Suprapubic skin (tissue), 4 donors: ENCODE measurements at regions not wholly inside any gene's neighbourhood (a gene's known extent, or its start where the extent isn't known, plus 50 kb on each side); places are given as distances from the start of the nearest gene placed in this dataset.

ENCODE experiments used
- DNase-seq, 2 donors: peaks; one replicate each; pipeline ENCODE4 v3.0.0-alpha.2; 2019; ENCODE audit warnings: low spot score in 2 of 2
- H3K27ac ChIP-seq: fragments of 200-600 bp; sonication (generic); one replicate; pipeline ENCODE4 v1.5.1; 2019
- H3K27me3 ChIP-seq: fragments of 200-600 bp; sonication (generic); one replicate; pipeline ENCODE4 v1.5.1; 2019
- H3K36me3 ChIP-seq: fragments of 200-600 bp; sonication (generic); one replicate; pipeline ENCODE4 v1.5.1; 2019
- H3K4me1 ChIP-seq: fragments of 200-600 bp; sonication (generic); one replicate; pipeline ENCODE4 v1.5.1; 2019
- H3K4me3 ChIP-seq: fragments of 200-600 bp; sonication (generic); one replicate; pipeline ENCODE4 v1.5.1; 2019; ENCODE audit warnings: mild to moderate bottlenecking
- H3K9me3 ChIP-seq: fragments of 200-600 bp; sonication (generic); one replicate; pipeline ENCODE4 v1.5.1; 2019
- CTCF ChIP-seq, 2 donors: fragments of 200-600 bp in 1 of 2; fragments of 450-650 bp in 1 of 2; sonication (generic) in 1 of 2; IDR thresholded peaks; one replicate each; pipeline ENCODE4 v1.5.1; 2016 to 2019; ENCODE audit warnings: antibody characterized with exemption in 2 of 2, mild to moderate bottlenecking in 1 of 2, moderate library complexity in 1 of 2
- EP300 ChIP-seq: sonication (generic); formaldehyde crosslinking; IDR thresholded peaks from one replicate; pipeline ENCODE4 v1.6.1; 2017; ENCODE audit warnings: antibody characterized with exemption
- POLR2A ChIP-seq, 2 donors: fragments of 450-650 bp; IDR thresholded peaks; one replicate each; pipeline ENCODE4 v1.6.1; 2017; ENCODE audit warnings: antibody characterized with exemption in 2 of 2, mild to moderate bottlenecking in 2 of 2, moderate library complexity in 2 of 2
- POLR2AphosphoS5 ChIP-seq, 3 donors: sonication (generic); formaldehyde crosslinking; IDR thresholded peaks; one replicate each; pipeline ENCODE4 v1.6.1; 2017; ENCODE audit warnings: antibody characterized with exemption in 3 of 3
- WGBS: methylation state at CpG from one replicate; pipeline ENCODE4 v1.1.5; 2018; 5-methylcytosine and 5-hydroxymethylcytosine counted together

DNA sequence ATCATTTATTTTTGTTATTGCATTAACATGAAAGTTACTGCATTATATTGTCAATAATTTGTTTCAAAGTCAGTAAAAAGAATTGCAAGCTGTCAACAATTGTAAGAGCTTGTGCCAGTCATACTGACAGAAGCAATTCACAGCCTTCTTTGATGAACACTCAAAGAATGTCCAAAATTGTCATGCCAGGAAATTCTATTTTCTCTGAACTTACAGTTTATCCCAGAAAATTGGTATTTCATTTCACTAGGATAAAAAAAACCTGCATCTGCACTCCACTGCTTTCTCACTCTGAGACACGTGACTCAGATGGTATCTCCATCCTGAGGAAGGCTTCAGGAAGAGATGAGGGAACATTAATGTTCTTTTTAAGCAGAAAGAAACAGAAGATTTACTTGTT is 332.6 kb upstream of the CCDC54 start:
- WGBS = 38% methylated on average over 1 of the region's 1 CpG
- Histone ChIP-seq H3K4me3 (no peak overlapping the region), H3K27ac (no peak overlapping the region), H3K36me3 (no peaks in the 10 kb centered on the region), H3K9me3 (no peaks in the 10 kb centered on the region), H3K4me1 (no peaks in the 10 kb centered on the region), H3K27me3 (no peaks in the 10 kb centered on the region)
- TF ChIP-seq EP300 (no peak), CTCF (IDR thresholded peaks at IDR 0.05) (no peak), POLR2A (IDR thresholded peaks at IDR 0.05) (no peak), POLR2AphosphoS5 (IDR thresholded peaks at IDR 0.05) (no peak)
- DNase-seq = no peak

DNA sequence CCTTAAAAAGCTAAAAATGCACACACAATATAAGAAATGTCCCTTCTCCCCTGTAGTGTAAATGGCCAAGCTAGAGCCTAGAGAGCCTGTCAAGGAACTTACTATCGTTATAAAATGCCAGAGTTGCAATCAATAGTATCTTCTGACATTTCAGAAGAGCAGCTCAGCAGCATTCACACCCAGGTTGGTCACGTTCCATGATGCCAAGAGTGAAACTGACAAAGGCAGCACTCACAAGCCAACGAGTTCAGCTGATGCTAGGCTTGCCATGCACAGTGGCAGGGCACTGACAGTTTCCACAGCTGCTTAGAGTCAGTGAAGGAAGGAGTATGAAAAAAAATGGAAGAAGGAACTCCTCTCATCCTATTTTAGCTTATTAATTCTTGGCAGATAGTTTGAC is 331.4 kb upstream of the CCDC54 start:
- Histone ChIP-seq H3K9me3 (no peaks in the 10 kb centered on the region), H3K27ac (no peak overlapping the region), H3K4me3 (no peak overlapping the region), H3K4me1 (no peaks in the 10 kb centered on the region), H3K36me3 (no peaks in the 10 kb centered on the region), H3K27me3 (no peaks in the 10 kb centered on the region)
- no peak for DNase-seq
- WGBS = 24% methylated on average over 3 of the region's 3 CpGs
- TF ChIP-seq POLR2AphosphoS5 (IDR thresholded peaks at IDR 0.05) = no peak
- TF ChIP-seq POLR2A (IDR thresholded peaks at IDR 0.05) = no peak
- TF ChIP-seq CTCF (IDR thresholded peaks at IDR 0.05) = no peak
- TF ChIP-seq EP300 = no peak

DNA sequence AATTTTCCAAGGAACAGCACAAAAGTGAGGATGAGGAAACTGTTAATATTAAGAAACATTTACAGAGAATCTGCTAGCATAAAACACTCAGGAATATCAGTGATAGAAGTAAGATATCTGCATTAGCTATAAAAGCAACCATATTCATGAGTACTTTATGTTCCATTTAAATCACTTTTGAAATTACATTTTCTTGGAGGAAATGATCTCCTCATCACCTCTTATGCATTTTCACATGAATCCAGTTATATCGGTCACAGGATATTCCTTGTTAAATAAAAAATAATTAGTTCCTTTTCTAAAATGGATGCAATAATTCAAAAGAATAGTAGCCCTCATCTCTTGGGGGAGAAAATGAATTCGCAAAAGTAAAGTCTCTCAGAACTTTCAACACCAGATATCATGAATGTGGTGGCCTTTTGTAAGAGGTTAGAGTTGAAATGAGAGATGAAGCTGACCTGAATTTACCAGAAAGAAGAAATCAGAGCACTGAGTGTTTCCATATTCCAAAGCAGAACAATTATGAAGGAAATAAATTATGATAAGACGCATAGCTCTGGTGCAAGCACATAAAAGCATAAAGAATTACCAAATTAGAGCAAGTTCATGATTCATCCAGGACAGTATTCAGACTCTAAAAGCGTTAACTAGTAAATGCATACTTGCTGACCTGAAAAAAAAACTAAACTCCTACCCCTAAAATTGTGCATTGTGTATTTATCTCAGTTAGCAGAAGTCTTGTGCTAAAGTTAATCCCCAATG is 321.9 kb upstream of the CCDC54 start:
- no peaks in the 10 kb centered on the region for H3K4me1 ChIP-seq
- no peaks in the 10 kb centered on the region for H3K27me3 ChIP-seq
- TF ChIP-seq POLR2AphosphoS5 (IDR thresholded peaks at IDR 0.05) (no peak), CTCF (IDR thresholded peaks at IDR 0.05) (no peak), POLR2A (IDR thresholded peaks at IDR 0.05) (no peak), EP300 (no peak)
- no peak overlapping the region for H3K4me3 ChIP-seq
- DNase-seq = no peak
- no peaks in the 10 kb centered on the region for H3K9me3 ChIP-seq
- WGBS = 71% methylated on average over 4 of the region's 4 CpGs
- no peak overlapping the region for H3K27ac ChIP-seq
- no peaks in the 10 kb centered on the region for H3K36me3 ChIP-seq

GRCh38 chr3:107061466-107061865 is 315.8 kb upstream of the CCDC54 start:
- H3K27ac ChIP-seq = no peak overlapping the region

More at GRCh38 chr3:107061466-107061865, 315.8 kb upstream of the CCDC54 start:
- H3K9me3 ChIP-seq = no peaks in the 10 kb centered on the region
- TF ChIP-seq POLR2AphosphoS5 (IDR thresholded peaks at IDR 0.05) (no peak), CTCF (IDR thresholded peaks at IDR 0.05) (no peak), POLR2A (IDR thresholded peaks at IDR 0.05) (no peak), EP300 (no peak)
- no peak overlapping the region for H3K4me3 ChIP-seq
- H3K36me3 ChIP-seq = no peaks in the 10 kb centered on the region
- H3K4me1 ChIP-seq = peaks cover 8% of the 10 kb centered on the region
- H3K27me3 ChIP-seq = no peaks in the 10 kb centered on the region
- no peak for DNase-seq
- WGBS = 83% methylated on average over 1 of the region's 1 CpG
